ENCODE measurements at regions not wholly inside any gene's neighbourhood (a gene's known extent, or its start where the extent isn't known, plus 50 kb on each side); places are given as distances from the start of the nearest gene placed in this dataset.

GRCh38 chr5:158349987-158350386, 491.0 kb upstream of the CLINT1 start:
- no peak overlapping the region for H3K4me3 ChIP-seq (ENCODE audit: low read length)
- WGBS = 96% methylated on average over 6 of the region's 6 CpGs

DNA sequence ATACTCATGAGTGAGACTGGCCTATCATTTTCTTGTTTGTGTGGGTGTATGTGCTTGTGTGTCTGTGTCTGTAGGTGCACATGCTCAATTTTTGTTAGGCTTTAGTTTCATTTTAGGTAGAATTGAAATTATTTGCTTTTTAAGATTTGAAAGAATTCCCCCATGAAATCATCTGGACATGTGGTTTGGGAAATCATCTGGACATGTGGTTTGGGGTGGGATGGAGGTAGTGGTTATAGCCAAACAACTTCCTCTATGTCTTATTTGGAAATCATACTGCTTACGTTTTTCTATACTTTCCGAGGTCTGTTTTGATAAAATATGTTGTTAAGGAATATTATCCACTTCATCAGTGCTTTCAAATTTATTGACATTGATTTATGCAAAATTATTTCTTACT, 485.4 kb upstream of the CLINT1 start:
- Histone ChIP-seq H3K4me1 (ENCODE audit: insufficient read depth, low read length) (no peaks in the 10 kb centered on the region), H3K27me3 (ENCODE audit: insufficient read depth, low read length) (no peaks in the 10 kb centered on the region), H3K27ac (ENCODE audit: low read depth, low read length) (no peak overlapping the region), H3K9ac (ENCODE audit: low read depth, low read length) (no peak overlapping the region), H3K4me3 (ENCODE audit: low read length) (no peak overlapping the region), H3K9me3 (ENCODE audit: insufficient read depth, low read depth, low read length) (peaks cover 4% of the 10 kb centered on the region; the same call in 1 of the 2 replicates), H3K36me3 (ENCODE audit: insufficient read depth, low read length) (no peaks in the 10 kb centered on the region)
- no CpG with 5 or more reads among the region's 2 CpGs for WGBS

More at GRCh38 chr5:158349987-158350386, 491.0 kb upstream of the CLINT1 start:
- Histone ChIP-seq H3K9me3 (ENCODE audit: insufficient read depth, low read depth, low read length) (peaks cover 4% of the 10 kb centered on the region; the same call in 1 of the 2 replicates), H3K4me1 (ENCODE audit: insufficient read depth, low read length) (no peaks in the 10 kb centered on the region), H3K9ac (ENCODE audit: low read depth, low read length) (no peak overlapping the region), H3K27me3 (ENCODE audit: insufficient read depth, low read length) (no peaks in the 10 kb centered on the region), H3K36me3 (ENCODE audit: insufficient read depth, low read length) (no peaks in the 10 kb centered on the region), H3K27ac (ENCODE audit: low read depth, low read length) (no peak overlapping the region)

DNA sequence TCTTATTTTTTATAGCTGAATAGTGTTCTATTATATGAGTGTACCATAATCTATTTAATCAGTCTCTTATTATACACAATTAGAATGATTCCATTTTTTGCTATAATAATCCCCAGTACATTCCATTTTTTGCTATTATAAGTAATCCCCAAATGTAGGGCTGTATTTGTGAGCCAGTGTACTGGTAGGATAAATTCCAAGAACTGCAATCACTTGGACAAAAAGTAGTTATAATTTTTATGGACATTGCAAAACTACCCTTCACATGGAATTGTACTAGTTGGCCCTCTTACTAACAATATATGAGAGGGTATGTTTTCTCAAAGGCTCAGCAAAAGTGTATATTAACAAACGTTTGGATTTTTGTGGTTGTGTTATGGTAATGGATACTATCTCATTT, 481.7 kb upstream of the CLINT1 start:
- Histone ChIP-seq H3K4me3 (ENCODE audit: low read length) (no peak overlapping the region), H3K4me1 (ENCODE audit: insufficient read depth, low read length) (no peaks in the 10 kb centered on the region), H3K36me3 (ENCODE audit: insufficient read depth, low read length) (no peaks in the 10 kb centered on the region), H3K27me3 (ENCODE audit: insufficient read depth, low read length) (no peaks in the 10 kb centered on the region), H3K27ac (ENCODE audit: low read depth, low read length) (no peak overlapping the region), H3K9me3 (ENCODE audit: insufficient read depth, low read depth, low read length) (peaks cover 4% of the 10 kb centered on the region; the same call in 1 of the 2 replicates), H3K9ac (ENCODE audit: low read depth, low read length) (no peak overlapping the region)
- no CpG with 5 or more reads among the region's 1 CpG for WGBS

- 74% methylated on average over 1 of the region's 1 CpG for WGBS
- Histone ChIP-seq H3K27ac (ENCODE audit: low read depth, low read length) (peak overlapping the region; percentile 33; the same call in 1 of the 2 replicates), H3K4me1 (ENCODE audit: insufficient read depth, low read length) (peaks cover 18% of the 10 kb centered on the region), H3K9ac (ENCODE audit: low read depth, low read length) (no peak overlapping the region), H3K9me3 (ENCODE audit: insufficient read depth, low read depth, low read length) (peaks cover 18% of the 10 kb centered on the region; the same call in 1 of the 2 replicates), H3K27me3 (ENCODE audit: insufficient read depth, low read length) (no peaks in the 10 kb centered on the region), H3K36me3 (ENCODE audit: insufficient read depth, low read length) (no peaks in the 10 kb centered on the region), H3K4me3 (ENCODE audit: low read length) (no peak overlapping the region)
Measured at GRCh38 chr5:158326256-158326655, 467.3 kb upstream of the CLINT1 start.

DNA sequence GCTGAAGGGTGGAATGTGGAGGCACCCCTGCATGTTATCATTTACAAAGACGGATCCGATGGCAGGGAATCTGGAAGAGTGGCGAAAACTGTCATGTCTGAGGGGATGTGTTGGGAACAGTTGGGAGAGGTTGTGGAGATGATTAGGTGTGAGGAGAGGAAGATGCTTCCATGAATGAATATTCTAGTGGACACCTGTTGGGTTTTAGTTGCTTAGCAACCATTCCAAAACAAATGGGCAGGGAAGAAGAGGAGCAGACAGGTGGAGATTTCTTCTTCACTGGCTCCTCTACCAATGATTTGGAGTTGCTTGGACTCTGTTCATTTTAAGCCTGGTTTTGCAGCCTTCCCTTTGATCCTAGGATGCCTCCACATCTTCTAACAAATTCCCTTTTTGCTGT, 465.3 kb upstream of the CLINT1 start:
- peaks cover 5% of the 10 kb centered on the region; the same call in 1 of the 2 replicates for H3K9me3 ChIP-seq (ENCODE audit: insufficient read depth, low read depth, low read length)
- no peak overlapping the region for H3K27ac ChIP-seq (ENCODE audit: low read depth, low read length)
- WGBS = 91% methylated on average over 3 of the region's 3 CpGs
- H3K36me3 ChIP-seq (ENCODE audit: insufficient read depth, low read length) = no peaks in the 10 kb centered on the region
- no peak overlapping the region for H3K4me3 ChIP-seq (ENCODE audit: low read length)
- no peak overlapping the region for H3K9ac ChIP-seq (ENCODE audit: low read depth, low read length)
- H3K4me1 ChIP-seq (ENCODE audit: insufficient read depth, low read length) = peaks cover 18% of the 10 kb centered on the region
- H3K27me3 ChIP-seq (ENCODE audit: insufficient read depth, low read length) = no peaks in the 10 kb centered on the region

GRCh38 chr5:158322620-158323019, 463.7 kb upstream of the CLINT1 start:
- H3K4me3 ChIP-seq (ENCODE audit: low read length) = no peak overlapping the region
- no peaks in the 10 kb centered on the region for H3K36me3 ChIP-seq (ENCODE audit: insufficient read depth, low read length)
- WGBS = 91% methylated on average over 1 of the region's 1 CpG
- no peaks in the 10 kb centered on the region for H3K27me3 ChIP-seq (ENCODE audit: insufficient read depth, low read length)
- H3K9ac ChIP-seq (ENCODE audit: low read depth, low read length) = no peak overlapping the region
- peaks cover 18% of the 10 kb centered on the region for H3K4me1 ChIP-seq (ENCODE audit: insufficient read depth, low read length)
- H3K9me3 ChIP-seq (ENCODE audit: insufficient read depth, low read depth, low read length) = no peaks in the 10 kb centered on the region
- no peak overlapping the region for H3K27ac ChIP-seq (ENCODE audit: low read depth, low read length)

GRCh38 chr5:158320934-158321333, 462.0 kb upstream of the CLINT1 start:
- WGBS = 87% methylated on average over 5 of the region's 5 CpGs
- no peak overlapping the region for H3K27ac ChIP-seq (ENCODE audit: low read depth, low read length)
- H3K9me3 ChIP-seq (ENCODE audit: insufficient read depth, low read depth, low read length) = no peaks in the 10 kb centered on the region

DNA sequence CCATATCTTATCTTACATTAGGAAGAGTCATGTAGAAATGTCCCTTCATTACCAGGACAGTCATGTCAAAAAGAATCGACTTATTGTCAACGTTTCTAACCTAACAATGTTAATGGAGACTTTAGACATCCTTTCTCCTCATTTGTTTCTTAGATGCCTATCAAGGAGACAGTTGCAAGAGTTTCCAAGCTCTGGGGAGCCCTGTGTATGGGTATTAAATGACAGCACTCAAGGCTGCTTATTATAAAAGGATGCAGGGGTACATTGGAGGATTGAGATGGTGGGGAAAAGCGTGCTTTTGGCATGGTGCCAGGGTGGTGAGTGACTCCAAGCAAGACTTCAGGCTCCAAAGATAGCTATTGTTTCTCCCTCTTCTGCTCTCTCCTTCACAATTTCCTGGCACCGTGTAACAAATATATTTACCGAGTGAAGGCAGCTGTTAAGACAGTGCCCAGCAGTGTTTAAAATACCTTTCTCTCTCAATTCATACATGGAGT, 461.3 kb upstream of the CLINT1 start:
- H3K4me3 ChIP-seq (ENCODE audit: low read length) = no peak overlapping the region
- 93% methylated on average over 5 of the region's 5 CpGs for WGBS
- no peak overlapping the region for H3K27ac ChIP-seq (ENCODE audit: low read depth, low read length)
- H3K4me1 ChIP-seq (ENCODE audit: insufficient read depth, low read length) = peaks cover 2% of the 10 kb centered on the region
- no peaks in the 10 kb centered on the region for H3K27me3 ChIP-seq (ENCODE audit: insufficient read depth, low read length)
- H3K9me3 ChIP-seq (ENCODE audit: insufficient read depth, low read depth, low read length) = no peaks in the 10 kb centered on the region
- no peak overlapping the region for H3K9ac ChIP-seq (ENCODE audit: low read depth, low read length)
- H3K36me3 ChIP-seq (ENCODE audit: insufficient read depth, low read length) = no peaks in the 10 kb centered on the region

More at GRCh38 chr5:158320934-158321333, 462.0 kb upstream of the CLINT1 start:
- H3K4me3 ChIP-seq (ENCODE audit: low read length) = no peak overlapping the region
- H3K36me3 ChIP-seq (ENCODE audit: insufficient read depth, low read length) = no peaks in the 10 kb centered on the region
- no peak overlapping the region for H3K9ac ChIP-seq (ENCODE audit: low read depth, low read length)
- no peaks in the 10 kb centered on the region for H3K27me3 ChIP-seq (ENCODE audit: insufficient read depth, low read length)
- H3K4me1 ChIP-seq (ENCODE audit: insufficient read depth, low read length) = peaks cover 9% of the 10 kb centered on the region

DNA sequence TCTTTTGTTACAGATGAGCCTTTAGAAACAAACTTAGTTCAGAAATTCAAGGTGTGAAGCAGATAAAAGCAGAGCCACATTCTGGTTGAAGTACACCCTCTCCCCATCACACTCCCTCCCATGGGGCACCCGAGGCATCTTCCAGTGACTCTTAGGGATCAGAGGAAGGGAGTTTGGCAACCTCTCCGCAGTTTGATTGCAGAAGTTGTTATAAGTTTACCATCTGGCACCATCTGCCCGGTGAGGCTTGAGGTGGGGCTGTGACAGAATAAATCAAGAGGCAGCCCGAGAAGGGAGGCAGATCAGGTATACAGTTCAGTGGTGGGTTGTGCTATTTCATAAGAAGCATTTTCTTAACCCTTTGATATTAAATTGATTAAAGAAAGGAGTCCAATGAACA, 458.6 kb upstream of the CLINT1 start:
- no peaks in the 10 kb centered on the region for H3K9me3 ChIP-seq (ENCODE audit: insufficient read depth, low read depth, low read length)
- WGBS = 86% methylated on average over 4 of the region's 4 CpGs

GRCh38 chr5:158313733-158314464, 455.0 kb upstream of the CLINT1 start:
- Histone ChIP-seq H3K9ac (ENCODE audit: low read depth, low read length) (0 out of 2 replicates have a peak overlapping the region, but pooled peaks have one; percentile 22), H3K4me3 (ENCODE audit: low read length) (no peak overlapping the region), H3K4me1 (ENCODE audit: insufficient read depth, low read length) (peaks cover 22% of the 10 kb centered on the region), H3K36me3 (ENCODE audit: insufficient read depth, low read length) (no peaks in the 10 kb centered on the region), H3K9me3 (ENCODE audit: insufficient read depth, low read depth, low read length) (no peaks in the 10 kb centered on the region), H3K27ac (ENCODE audit: low read depth, low read length) (peak overlapping the region; percentile 71; the same call in 1 of the 2 replicates), H3K27me3 (ENCODE audit: insufficient read depth, low read length) (no peaks in the 10 kb centered on the region)
- 49% methylated on average over 14 of the region's 15 CpGs for WGBS

More for the DNA sequence above, 458.6 kb upstream of the CLINT1 start:
- Histone ChIP-seq H3K4me3 (ENCODE audit: low read length) (no peak overlapping the region), H3K27me3 (ENCODE audit: insufficient read depth, low read length) (no peaks in the 10 kb centered on the region), H3K36me3 (ENCODE audit: insufficient read depth, low read length) (no peaks in the 10 kb centered on the region), H3K27ac (ENCODE audit: low read depth, low read length) (no peak overlapping the region), H3K4me1 (ENCODE audit: insufficient read depth, low read length) (peaks cover 22% of the 10 kb centered on the region), H3K9ac (ENCODE audit: low read depth, low read length) (no peak overlapping the region)

DNA sequence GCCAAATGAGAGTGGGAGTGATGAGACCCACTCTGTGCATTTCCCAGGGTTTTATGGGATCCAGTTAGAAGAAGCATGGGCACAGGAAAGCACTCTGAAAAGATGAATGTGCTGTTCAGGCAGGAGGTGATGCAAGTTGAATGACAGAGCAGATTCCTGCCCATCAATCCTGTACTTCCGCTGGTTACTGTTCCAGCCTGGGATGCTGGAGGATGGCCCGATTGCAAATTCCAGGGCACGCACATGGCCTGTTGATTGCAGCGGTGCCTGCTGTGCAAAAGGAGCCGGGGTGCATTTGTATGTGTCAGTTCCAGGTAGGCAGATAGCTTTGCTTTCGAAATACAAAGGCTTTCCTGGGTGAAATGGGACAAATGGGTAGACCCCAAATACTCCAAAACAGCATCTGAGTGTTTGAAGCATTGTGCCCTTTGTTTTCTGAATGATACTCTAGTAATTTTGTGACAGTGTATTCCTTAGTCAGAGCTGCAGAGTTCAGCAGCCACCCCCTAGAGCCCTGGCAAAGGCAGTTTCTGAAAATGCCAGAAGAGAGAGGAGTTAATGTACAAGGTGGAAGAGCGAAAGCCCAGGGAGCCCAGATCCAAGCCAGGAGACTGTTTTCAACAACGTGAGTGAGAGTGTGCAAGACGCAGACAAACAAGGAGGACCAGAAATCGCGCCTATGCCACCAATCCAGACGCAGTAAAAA, 454.2 kb upstream of the CLINT1 start:
- H3K27ac ChIP-seq (ENCODE audit: low read depth, low read length) = peak overlapping the region; percentile 71
- peaks cover 22% of the 10 kb centered on the region for H3K4me1 ChIP-seq (ENCODE audit: insufficient read depth, low read length)
- 65% methylated on average over 12 of the region's 12 CpGs for WGBS
- H3K4me3 ChIP-seq (ENCODE audit: low read length) = no peak overlapping the region
- peak overlapping the region; percentile 22; the same call in 1 of the 2 replicates for H3K9ac ChIP-seq (ENCODE audit: low read depth, low read length)
- H3K36me3 ChIP-seq (ENCODE audit: insufficient read depth, low read length) = no peaks in the 10 kb centered on the region
- no peaks in the 10 kb centered on the region for H3K9me3 ChIP-seq (ENCODE audit: insufficient read depth, low read depth, low read length)
- H3K27me3 ChIP-seq (ENCODE audit: insufficient read depth, low read length) = no peaks in the 10 kb centered on the region
